ENCODE measurements at regions not wholly inside any gene's neighbourhood (a gene's known extent, or its start where the extent isn't known, plus 50 kb on each side); places are given as distances from the start of the nearest gene placed in this dataset.
"Not testable (repeated sequence)": the region's sequence is repeated elsewhere in the genome, so short reads cannot be mapped to it uniquely, and the experiment has no call there.

DNA sequence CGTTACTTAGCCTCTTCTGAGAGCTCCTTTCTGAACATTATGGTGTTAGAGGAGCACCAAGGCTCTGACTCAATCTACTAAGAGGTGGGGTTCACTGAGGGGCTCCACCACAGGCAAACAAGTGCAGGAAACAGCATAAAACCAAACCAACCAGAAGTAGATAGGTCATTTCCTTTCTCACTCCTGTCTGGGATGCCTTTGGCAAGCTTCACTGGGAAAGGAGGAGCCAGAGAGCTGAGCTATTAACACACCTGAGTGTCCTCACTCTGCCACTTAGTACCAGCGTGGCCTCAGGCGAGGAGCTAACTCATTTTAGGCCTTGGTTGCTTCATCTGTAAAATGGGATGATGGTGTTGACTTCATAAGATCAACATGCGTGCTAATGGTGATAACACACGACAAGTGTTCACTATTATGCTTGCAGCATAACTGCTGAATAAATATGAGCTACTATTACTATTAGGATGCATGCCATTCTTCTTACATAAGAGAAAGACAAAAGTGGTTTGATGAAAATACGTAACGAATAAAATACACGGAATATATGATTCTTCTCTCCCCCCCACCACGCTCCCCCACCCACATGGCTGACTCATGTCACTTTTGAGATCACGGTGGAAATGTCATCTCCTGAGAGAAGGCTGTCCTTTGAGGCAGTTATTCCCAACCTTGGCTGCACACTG is 185.4 kb downstream of the BCAS1 start:
- H3K4me3 Mint-ChIP-seq = no peak overlapping the region
- Histone ChIP-seq H3K36me3 (no peaks in the 10 kb centered on the region), H3K4me1 (no peaks in the 10 kb centered on the region), H3K27ac (no peak overlapping the region), H3K4me3 (no peak overlapping the region), H2AFZ (replicated peaks) (no peak overlapping the region), H4K20me1 (ENCODE audit: low read depth) (no peaks in the 10 kb centered on the region), H3F3A (ENCODE audit: low read depth) (no peaks in the 10 kb centered on the region), H3K9me3 (ENCODE audit: low read depth) (no peaks in the 10 kb centered on the region), H3K4me2 (no peak overlapping the region), H3K79me2 (ENCODE audit: low read depth) (no peaks in the 10 kb centered on the region), H3K27me3 (no peaks in the 10 kb centered on the region), H3K9ac (no peak overlapping the region)
- no peaks in the 10 kb centered on the region for H3K36me3 Mint-ChIP-seq
- peaks cover 3% of the 10 kb centered on the region for H3K4me1 Mint-ChIP-seq
- TF ChIP-seq EZH2phosphoT487 (IDR thresholded peaks at IDR 0.05) = no peak
- TF ChIP-seq, protein P1, sequence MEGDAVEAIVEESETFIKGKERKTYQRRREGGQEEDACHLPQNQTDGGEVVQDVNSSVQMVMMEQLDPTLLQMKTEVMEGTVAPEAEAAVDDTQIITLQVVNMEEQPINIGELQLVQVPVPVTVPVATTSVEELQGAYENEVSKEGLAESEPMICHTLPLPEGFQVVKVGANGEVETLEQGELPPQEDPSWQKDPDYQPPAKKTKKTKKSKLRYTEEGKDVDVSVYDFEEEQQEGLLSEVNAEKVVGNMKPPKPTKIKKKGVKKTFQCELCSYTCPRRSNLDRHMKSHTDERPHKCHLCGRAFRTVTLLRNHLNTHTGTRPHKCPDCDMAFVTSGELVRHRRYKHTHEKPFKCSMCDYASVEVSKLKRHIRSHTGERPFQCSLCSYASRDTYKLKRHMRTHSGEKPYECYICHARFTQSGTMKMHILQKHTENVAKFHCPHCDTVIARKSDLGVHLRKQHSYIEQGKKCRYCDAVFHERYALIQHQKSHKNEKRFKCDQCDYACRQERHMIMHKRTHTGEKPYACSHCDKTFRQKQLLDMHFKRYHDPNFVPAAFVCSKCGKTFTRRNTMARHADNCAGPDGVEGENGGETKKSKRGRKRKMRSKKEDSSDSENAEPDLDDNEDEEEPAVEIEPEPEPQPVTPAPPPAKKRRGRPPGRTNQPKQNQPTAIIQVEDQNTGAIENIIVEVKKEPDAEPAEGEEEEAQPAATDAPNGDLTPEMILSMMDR (IDR thresholded peaks at IDR 0.05) = no peak
- no peak for TF ChIP-seq EZH2 (IDR thresholded peaks at IDR 0.05)
- no peak overlapping the region for H3K27ac Mint-ChIP-seq
- H3K27me3 Mint-ChIP-seq (ENCODE audit: insufficient read depth, low read depth) = no peaks in the 10 kb centered on the region
- no peaks in the 10 kb centered on the region for H3K9me3 Mint-ChIP-seq
- DNase-seq (ENCODE audit: low spot score) = no peak

DNA sequence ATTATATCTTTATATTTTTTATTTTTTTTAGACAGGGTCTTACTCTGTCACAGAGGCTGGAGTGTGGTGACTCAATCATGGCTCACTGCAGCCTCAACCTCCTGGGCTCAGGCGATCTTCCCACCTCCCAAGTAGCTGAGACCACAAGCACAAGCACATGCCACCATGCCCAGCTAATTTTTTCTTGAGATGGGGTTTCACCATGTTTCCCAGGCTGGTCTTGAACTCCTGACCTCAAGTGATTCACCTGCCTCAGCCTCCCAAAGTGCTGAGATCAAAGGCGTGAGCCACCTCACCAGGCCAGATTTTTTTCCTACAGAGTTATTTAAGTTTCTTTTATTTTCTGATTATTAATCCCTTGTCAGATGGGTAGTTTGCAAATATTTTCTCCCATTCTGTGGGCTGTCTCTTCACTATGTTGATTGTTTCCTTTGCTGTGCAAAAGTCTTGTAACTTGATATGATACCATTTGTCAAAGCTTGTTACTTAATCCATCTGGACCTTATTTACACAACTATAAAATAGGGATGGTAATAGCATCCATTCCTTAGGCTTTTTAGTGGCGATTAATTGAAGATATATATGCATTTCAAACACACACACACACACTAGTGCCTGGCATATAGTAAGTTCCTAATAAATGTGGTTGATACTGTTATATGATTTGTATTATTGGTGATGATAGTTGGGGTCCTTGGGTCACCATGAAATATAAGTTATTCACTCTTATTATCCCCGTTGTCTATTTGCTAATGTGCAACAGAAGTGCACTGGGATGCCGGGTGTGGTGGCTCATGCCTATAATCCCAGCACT is 187.1 kb downstream of the BCAS1 start:
- no peak overlapping the region for H3K27ac Mint-ChIP-seq
- no peak overlapping the region for H3K27ac ChIP-seq

DNA sequence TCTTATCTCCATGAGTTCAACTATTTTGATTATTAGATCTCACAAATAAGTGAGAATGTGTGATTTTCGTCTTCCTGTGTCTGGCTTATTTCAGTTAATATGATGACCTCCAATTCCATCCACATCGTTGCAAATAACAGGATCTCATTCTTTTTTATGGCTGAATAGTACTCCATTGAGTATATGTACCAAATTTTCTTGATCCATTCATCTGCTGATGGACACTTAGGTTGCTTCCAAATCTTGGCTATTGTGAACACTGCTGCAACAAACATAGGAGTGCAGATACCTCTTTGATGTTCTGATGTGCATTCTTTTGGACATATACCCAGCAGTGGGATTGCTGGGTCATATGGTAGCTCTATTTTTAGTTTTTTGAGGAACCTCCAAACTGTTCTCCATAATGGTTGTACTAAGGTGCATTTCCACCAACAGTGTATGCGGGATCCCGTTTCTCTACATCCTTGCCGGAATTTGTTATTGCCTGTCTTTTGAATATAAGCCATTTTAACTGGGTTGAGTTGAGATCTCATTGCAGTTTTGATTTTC is 187.9 kb downstream of the BCAS1 start:
- not testable (repeated sequence) for H3K9me3 ChIP-seq (ENCODE audit: low read depth); H3K36me3 ChIP-seq; H3K4me1 ChIP-seq; H3K4me3 Mint-ChIP-seq; H3K27ac Mint-ChIP-seq; H3K4me2 ChIP-seq; H3K27ac ChIP-seq; H3K9me3 Mint-ChIP-seq; H3K4me3 ChIP-seq; H4K20me1 ChIP-seq (ENCODE audit: low read depth); H3K9ac ChIP-seq; H3K36me3 Mint-ChIP-seq; H3K27me3 Mint-ChIP-seq (ENCODE audit: insufficient read depth, low read depth); H3K79me2 ChIP-seq (ENCODE audit: low read depth); DNase-seq (ENCODE audit: low spot score); H2AFZ ChIP-seq (replicated peaks); H3F3A ChIP-seq (ENCODE audit: low read depth); H3K27me3 ChIP-seq; H3K4me1 Mint-ChIP-seq

More for the DNA sequence above, 187.1 kb downstream of the BCAS1 start:
- H3K4me3 Mint-ChIP-seq = no peak overlapping the region
- H3F3A ChIP-seq (ENCODE audit: low read depth) = no peaks in the 10 kb centered on the region
- H4K20me1 ChIP-seq (ENCODE audit: low read depth) = no peaks in the 10 kb centered on the region
- no peaks in the 10 kb centered on the region for H3K9me3 Mint-ChIP-seq
- no peak for DNase-seq (ENCODE audit: low spot score)
- H2AFZ ChIP-seq (replicated peaks) = no peak overlapping the region
- H3K4me1 Mint-ChIP-seq = no peaks in the 10 kb centered on the region
- no peak overlapping the region for H3K4me2 ChIP-seq
- no peaks in the 10 kb centered on the region for H3K36me3 Mint-ChIP-seq
- no peaks in the 10 kb centered on the region for H3K4me1 ChIP-seq
- H3K9me3 ChIP-seq (ENCODE audit: low read depth) = no peaks in the 10 kb centered on the region
- H3K9ac ChIP-seq = no peak overlapping the region
- H3K27me3 Mint-ChIP-seq (ENCODE audit: insufficient read depth, low read depth) = no peaks in the 10 kb centered on the region
- no peak overlapping the region for H3K4me3 ChIP-seq
- no peaks in the 10 kb centered on the region for H3K27me3 ChIP-seq
- TF ChIP-seq, protein P1 (IDR thresholded peaks at IDR 0.05) = no peak
- TF ChIP-seq EZH2phosphoT487 (IDR thresholded peaks at IDR 0.05) = no peak
- TF ChIP-seq EZH2 (IDR thresholded peaks at IDR 0.05) = no peak
- H3K79me2 ChIP-seq (ENCODE audit: low read depth) = no peaks in the 10 kb centered on the region
- no peaks in the 10 kb centered on the region for H3K36me3 ChIP-seq

DNA sequence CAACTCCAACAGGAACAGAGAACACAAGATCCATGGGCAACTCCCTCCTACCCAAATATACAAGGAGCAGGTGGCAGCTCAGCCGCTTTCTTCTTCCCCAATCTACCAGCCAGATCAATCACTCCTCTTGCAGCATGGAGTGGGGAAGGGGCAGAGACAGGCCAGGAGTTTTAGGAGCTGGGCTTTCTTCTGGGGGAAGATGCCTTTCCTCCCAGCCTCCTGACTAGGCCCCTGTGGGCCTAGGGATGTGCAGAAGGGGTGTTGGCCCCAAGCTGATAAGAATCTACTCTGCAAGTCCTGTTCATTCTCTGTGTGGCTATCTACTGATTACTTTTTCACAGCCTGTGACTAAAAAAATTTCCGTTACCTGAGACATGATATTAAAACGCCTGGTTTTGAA is 189.0 kb downstream of the BCAS1 start:
- TF ChIP-seq, protein P1 (IDR thresholded peaks at IDR 0.05) = no peak
- TF ChIP-seq EZH2 (IDR thresholded peaks at IDR 0.05) = no peak
- TF ChIP-seq EZH2phosphoT487 (IDR thresholded peaks at IDR 0.05) = no peak
- H2AFZ ChIP-seq (replicated peaks) = no peak overlapping the region
- H3K4me1 Mint-ChIP-seq = no peaks in the 10 kb centered on the region

More for the DNA sequence above, 189.0 kb downstream of the BCAS1 start:
- Histone ChIP-seq H3K4me1 (no peaks in the 10 kb centered on the region), H3K9me3 (ENCODE audit: low read depth) (no peaks in the 10 kb centered on the region), H3F3A (ENCODE audit: low read depth) (no peaks in the 10 kb centered on the region), H3K4me3 (no peak overlapping the region), H3K27ac (no peak overlapping the region), H3K4me2 (no peak overlapping the region), H3K36me3 (no peaks in the 10 kb centered on the region), H3K9ac (no peak overlapping the region), H4K20me1 (ENCODE audit: low read depth) (no peaks in the 10 kb centered on the region), H3K27me3 (no peaks in the 10 kb centered on the region), H3K79me2 (ENCODE audit: low read depth) (no peaks in the 10 kb centered on the region)
- H3K27me3 Mint-ChIP-seq (ENCODE audit: insufficient read depth, low read depth) = peaks cover 3% of the 10 kb centered on the region
- H3K27ac Mint-ChIP-seq = no peak overlapping the region
- no peaks in the 10 kb centered on the region for H3K36me3 Mint-ChIP-seq
- H3K4me3 Mint-ChIP-seq = no peak overlapping the region
- DNase-seq (ENCODE audit: low spot score) = no peak
- H3K9me3 Mint-ChIP-seq = no peaks in the 10 kb centered on the region

All from neural progenitor cell (in vitro differentiated cells).